Stimulated activated naive B cell treated with anti-CD40 and anti-IgM and Interleukin-4, amounts not matched to agents 10 μg/mL and 1 μg/mL and 100 μg/mL, for 72 hours (primary cell): ENCODE measurements at regions not wholly inside any gene's neighbourhood (a gene's known extent, or its start where the extent isn't known, plus 50 kb on each side); places are given as distances from the start of the nearest gene placed in this dataset.

Experiments
- ATAC-seq, 2 donors: fragments of 150-1000 bp; cut with Tn5 transposase; replicated peaks; 2 replicates each; pipeline ENCODE4 v1.10.0; 2021; ENCODE audit warnings: moderate library complexity in 1 of 2
- DNase-seq: peaks from one replicate; pipeline ENCODE4 v3.0.0; 2021
- H3K27ac Mint-ChIP-seq: one replicate; pipeline ENCODE4 v1.8.0; 2022; ENCODE audit warnings: mild to moderate bottlenecking, mixed read lengths
- H3K27me3 Mint-ChIP-seq, 2 donors: one replicate each; pipeline ENCODE4 v1.8.0; 2022; ENCODE audit warnings: mixed read lengths in 2 of 2
- H3K36me3 Mint-ChIP-seq, 2 donors: one replicate each; pipeline ENCODE4 v1.8.0; 2022; ENCODE audit warnings: mixed read lengths in 2 of 2, mild to moderate bottlenecking in 1 of 2
- H3K4me1 Mint-ChIP-seq, 2 donors: one replicate each; pipeline ENCODE4 v1.8.0; 2022; ENCODE audit warnings: mixed read lengths in 2 of 2, mild to moderate bottlenecking in 1 of 2
- H3K4me3 Mint-ChIP-seq, 2 donors: one replicate each; pipeline ENCODE4 v1.8.0; 2022; ENCODE audit warnings: mild to moderate bottlenecking in 2 of 2, mixed read lengths in 2 of 2, moderate library complexity in 1 of 2
- H3K9me3 Mint-ChIP-seq, 2 donors: one replicate each; pipeline ENCODE4 v1.8.0; 2022; ENCODE audit warnings: mixed read lengths in 2 of 2, mild to moderate bottlenecking in 1 of 2

GRCh38 chr11:116234989-116235568, 537.7 kb downstream of the BUD13 start:
- Mint-ChIP-seq H3K27me3 (no peaks in the 10 kb centered on the region), H3K4me1 (no peaks in the 10 kb centered on the region), H3K4me3 (no peak overlapping the region), H3K27ac (no peak overlapping the region), H3K36me3 (no peaks in the 10 kb centered on the region), H3K9me3 (peaks cover 0 to 4% of the 10 kb centered on the region in 2 donors)
- DNase-seq, result no peak
- ATAC-seq, result no peak

GRCh38 chr11:116233561-116233960, 539.2 kb downstream of the BUD13 start:
- no peaks in the 10 kb centered on the region for H3K4me1 Mint-ChIP-seq
- H3K36me3 Mint-ChIP-seq, result no peaks in the 10 kb centered on the region
- H3K27ac Mint-ChIP-seq, result no peak overlapping the region
- DNase-seq (no peak), ATAC-seq (no peak)
- H3K9me3 Mint-ChIP-seq, result no peaks in the 10 kb centered on the region
- no peak overlapping the region for H3K4me3 Mint-ChIP-seq
- peaks cover 5 to 7% of the 10 kb centered on the region in 2 donors for H3K27me3 Mint-ChIP-seq

GRCh38 chr11:116232364-116232828, 540.4 kb downstream of the BUD13 start:
- Mint-ChIP-seq H3K4me3 (no peak overlapping the region), H3K27me3 (peaks cover 7 to 9% of the 10 kb centered on the region in 2 donors), H3K36me3 (no peaks in the 10 kb centered on the region), H3K9me3 (no peaks in the 10 kb centered on the region), H3K4me1 (no peaks in the 10 kb centered on the region), H3K27ac (no peak overlapping the region)
- ATAC-seq, result no peak
- DNase-seq, result no peak

- Mint-ChIP-seq H3K27me3 (peaks cover 10 to 11% of the 10 kb centered on the region in 2 donors), H3K9me3 (no peaks in the 10 kb centered on the region), H3K27ac (no peak overlapping the region), H3K4me1 (no peaks in the 10 kb centered on the region), H3K36me3 (no peaks in the 10 kb centered on the region), H3K4me3 (no peak overlapping the region)
- ATAC-seq, result no peak
- DNase-seq, result no peak
These were observed 541.2 kb downstream of the BUD13 start for GRCh38 chr11:116231543-116231942.

GRCh38 chr11:116230438-116230837, 542.3 kb downstream of the BUD13 start:
- Mint-ChIP-seq H3K4me1 (no peaks in the 10 kb centered on the region), H3K27ac (no peak overlapping the region), H3K27me3 (peaks cover 18% of the 10 kb centered on the region in 2 donors), H3K9me3 (no peaks in the 10 kb centered on the region), H3K36me3 (no peaks in the 10 kb centered on the region), H3K4me3 (no peak overlapping the region)
- ATAC-seq (no peak), DNase-seq (no peak)

GRCh38 chr11:116229236-116229970, 543.4 kb downstream of the BUD13 start:
- H3K9me3 Mint-ChIP-seq, result no peaks in the 10 kb centered on the region
- DNase-seq, result no peak
- H3K36me3 Mint-ChIP-seq, result no peaks in the 10 kb centered on the region
- H3K4me3 Mint-ChIP-seq, result no peak overlapping the region
- H3K27me3 Mint-ChIP-seq, result peaks cover 18% of the 10 kb centered on the region in 2 donors
- ATAC-seq, result no peak
- no peak overlapping the region for H3K27ac Mint-ChIP-seq
- H3K4me1 Mint-ChIP-seq, result no peaks in the 10 kb centered on the region

- ATAC-seq (no peak), DNase-seq (no peak)
- H3K4me3 Mint-ChIP-seq, result no peak overlapping the region
- H3K27me3 Mint-ChIP-seq, result peaks cover 18 to 24% of the 10 kb centered on the region in 2 donors
- H3K4me1 Mint-ChIP-seq, result no peaks in the 10 kb centered on the region
- H3K9me3 Mint-ChIP-seq, result peaks cover 0 to 3% of the 10 kb centered on the region in 2 donors
- no peaks in the 10 kb centered on the region for H3K36me3 Mint-ChIP-seq
- no peak overlapping the region for H3K27ac Mint-ChIP-seq
These were observed 546.1 kb downstream of the BUD13 start for GRCh38 chr11:116226731-116227130.

- peaks cover 0 to 3% of the 10 kb centered on the region in 2 donors for H3K9me3 Mint-ChIP-seq
- H3K27me3 Mint-ChIP-seq, result peaks cover 18 to 24% of the 10 kb centered on the region in 2 donors
- DNase-seq (no peak), ATAC-seq (no peak)
- H3K4me1 Mint-ChIP-seq, result no peaks in the 10 kb centered on the region
- no peak overlapping the region for H3K27ac Mint-ChIP-seq
- no peaks in the 10 kb centered on the region for H3K36me3 Mint-ChIP-seq
- H3K4me3 Mint-ChIP-seq, result no peak overlapping the region
These were observed 546.8 kb downstream of the BUD13 start for GRCh38 chr11:116225784-116226585.

GRCh38 chr11:116225236-116225635, 547.6 kb downstream of the BUD13 start:
- H3K36me3 Mint-ChIP-seq, result no peaks in the 10 kb centered on the region
- H3K27ac Mint-ChIP-seq, result no peak overlapping the region
- peaks cover 0 to 3% of the 10 kb centered on the region in 2 donors for H3K9me3 Mint-ChIP-seq
- H3K4me3 Mint-ChIP-seq, result no peak overlapping the region
- peaks cover 18 to 24% of the 10 kb centered on the region in 2 donors for H3K27me3 Mint-ChIP-seq
- DNase-seq (no peak), ATAC-seq (no peak)
- no peaks in the 10 kb centered on the region for H3K4me1 Mint-ChIP-seq

GRCh38 chr11:116224889-116225200, 547.9 kb downstream of the BUD13 start:
- no peak for DNase-seq
- Mint-ChIP-seq H3K36me3 (no peaks in the 10 kb centered on the region), H3K4me3 (no peak overlapping the region), H3K27ac (no peak overlapping the region), H3K9me3 (peaks cover 0 to 3% of the 10 kb centered on the region in 2 donors), H3K4me1 (no peaks in the 10 kb centered on the region), H3K27me3 (peaks cover 18 to 24% of the 10 kb centered on the region in 2 donors)
- ATAC-seq, result no peak

GRCh38 chr11:116224154-116224888, 548.5 kb downstream of the BUD13 start:
- DNase-seq, result no peak
- no peaks in the 10 kb centered on the region for H3K4me1 Mint-ChIP-seq
- ATAC-seq, result peak; percentile 52 to 64

GRCh38 chr11:116221351-116221750, 551.4 kb downstream of the BUD13 start:
- Mint-ChIP-seq H3K27me3 (peaks cover 5 to 12% of the 10 kb centered on the region in 2 donors), H3K27ac (no peak overlapping the region), H3K36me3 (no peaks in the 10 kb centered on the region), H3K4me1 (no peaks in the 10 kb centered on the region), H3K9me3 (peaks cover 7 to 12% of the 10 kb centered on the region in 2 donors), H3K4me3 (no peak overlapping the region)
- ATAC-seq, result no peak
- no peak for DNase-seq

More at GRCh38 chr11:116224154-116224888, 548.5 kb downstream of the BUD13 start:
- no peak overlapping the region for H3K27ac Mint-ChIP-seq
- peaks cover 0 to 3% of the 10 kb centered on the region in 2 donors for H3K9me3 Mint-ChIP-seq
- peaks cover 17 to 22% of the 10 kb centered on the region in 2 donors for H3K27me3 Mint-ChIP-seq
- H3K4me3 Mint-ChIP-seq, result no peak overlapping the region
- no peaks in the 10 kb centered on the region for H3K36me3 Mint-ChIP-seq

GRCh38 chr11:116219171-116219635, 553.6 kb downstream of the BUD13 start:
- ATAC-seq, result no peak
- DNase-seq, result no peak
- Mint-ChIP-seq H3K27me3 (peaks cover 0 to 6% of the 10 kb centered on the region in 2 donors), H3K4me3 (no peak overlapping the region), H3K36me3 (no peaks in the 10 kb centered on the region), H3K4me1 (no peaks in the 10 kb centered on the region), H3K9me3 (peaks cover 7 to 12% of the 10 kb centered on the region in 2 donors), H3K27ac (no peak overlapping the region)

- H3K27me3 Mint-ChIP-seq, result no peaks in the 10 kb centered on the region
- peaks cover 7 to 9% of the 10 kb centered on the region in 2 donors for H3K9me3 Mint-ChIP-seq
- DNase-seq, result no peak
- H3K4me1 Mint-ChIP-seq, result no peaks in the 10 kb centered on the region
- no peak overlapping the region for H3K4me3 Mint-ChIP-seq
- ATAC-seq, result no peak
- H3K27ac Mint-ChIP-seq, result no peak overlapping the region
- no peaks in the 10 kb centered on the region for H3K36me3 Mint-ChIP-seq
These were observed 555.3 kb downstream of the BUD13 start for GRCh38 chr11:116217441-116217840.
